K562 (cell line): ENCODE measurements at regions not wholly inside any gene's neighbourhood (a gene's known extent, or its start where the extent isn't known, plus 50 kb on each side); places are given as distances from the start of the nearest gene placed in this dataset.

Experiments
- ATAC-seq: fragments of 200-7000 bp; cut with Tn5 transposase; 3 replicates; pipeline ENCODE4 v1.9.1; 2020; ENCODE audit warnings: moderate library complexity
- BruUV-seq: library from RNA; stranded (reverse); fragments of 400-500 nt; replicated peaks from 2 replicates; lab custom pipeline; 2021; lab: Mats Ljungman, UMichigan
- CTCF ChIA-PET: fragments of 300-600 bp; formaldehyde crosslinking; extraction: SDS; loops from one replicate; lab custom pipeline; 2021; ENCODE audit warnings: low intra/inter-chr PET ratio; lab: Yijun Ruan, JAX
- POLR2A ChIA-PET: fragments of 300-600, 350-650 bp; sonication (Branson Sonifier 250); formaldehyde crosslinking; extraction: SDS; loops from one replicate; lab custom pipeline; 2021; ENCODE audit warnings: antibody characterized with exemption, inconsistent platforms; lab: Yijun Ruan, JAX
- DNase-seq, 4 experiments: peaks; one replicate each; pipeline versions ENCODE4 v3.0.0 to v3.0.0-alpha.2; 2011 to 2018; ENCODE audit warnings: low spot score in 3 of 4, mixed read lengths in 3 of 4; ENCODE audit errors: extremely low read depth in 1 of 4
- FAIRE-seq: peaks from 2 replicates; lab custom pipeline; 2011; peaks lifted over from hg19 to GRCh38; lab: Jason Lieb, UNC
- H2AFZ ChIP-seq: 2 replicates; pipeline ENCODE4 v1.6.0; 2011; ENCODE audit warnings: low read depth, low read length, control low read depth, inconsistent platforms
- H3K27ac ChIP-seq: fragments of 200-600 bp; 3 replicates; pipeline ENCODE4 v1.8.0; 2011; ENCODE audit warnings: low read depth, mild to moderate bottlenecking, control low read depth, inconsistent platforms, low read length, moderate library complexity, mixed read lengths; ENCODE audit errors: extremely low read depth
- H3K27me3 ChIP-seq, 2 experiments: fragments of 300-600 bp in 1 of 2; 2 replicates in 1 of 2; 3 replicates in 1 of 2; pipeline versions ENCODE4 v1.6.0 to v1.8.0; 2011; ENCODE audit warnings: inconsistent platforms in 2 of 2, low read length in 2 of 2, mild to moderate bottlenecking in 1 of 2, mixed read lengths in 1 of 2, moderate library complexity in 1 of 2; ENCODE audit not compliant: control insufficient read depth in 2 of 2, insufficient read depth in 2 of 2
- H3K36me3 ChIP-seq: fragments of 300-600 bp; 3 replicates; pipeline ENCODE4 v1.8.0; 2011; ENCODE audit warnings: mild to moderate bottlenecking, low read length, inconsistent platforms; ENCODE audit not compliant: control insufficient read depth, insufficient read depth
- H3K4me1 ChIP-seq, 2 experiments: fragments of 200-600 bp in 1 of 2; replicated peaks in 1 of 2; 2 replicates in 1 of 2; 3 replicates in 1 of 2; pipeline versions ENCODE4 v1.5.1 to v1.8.0; 2011; ENCODE audit warnings: inconsistent platforms in 2 of 2, low read length in 2 of 2, mild to moderate bottlenecking in 1 of 2, mixed read lengths in 1 of 2, moderate library complexity in 1 of 2; ENCODE audit not compliant: control insufficient read depth in 2 of 2, insufficient read depth in 2 of 2
- H3K4me2 ChIP-seq: 2 replicates; pipeline ENCODE4 v1.6.1; 2011; ENCODE audit warnings: low read length, control low read depth, inconsistent platforms, mixed read lengths; ENCODE audit not compliant: insufficient read depth
- H3K4me3 ChIP-seq: fragments of 200-600 bp; sonication (generic), shearing (Covaris generic); 2 replicates; pipeline ENCODE4 v1.5.1; 2016; ENCODE audit warnings: control low read depth, inconsistent platforms
- H3K79me2 ChIP-seq: fragments of 200-600 bp; 3 replicates; pipeline ENCODE4 v1.8.0; 2011; ENCODE audit warnings: low read length, inconsistent platforms; ENCODE audit not compliant: control insufficient read depth, insufficient read depth
- H3K9ac ChIP-seq, 2 experiments: 2 replicates each; pipeline versions ENCODE4 v1.6.0 to v1.6.1; 2011; ENCODE audit warnings: low read depth in 2 of 2, low read length in 2 of 2, control low read depth in 1 of 2, inconsistent platforms in 1 of 2, mild to moderate bottlenecking in 1 of 2, mixed read lengths in 1 of 2; ENCODE audit not compliant: insufficient read depth in 1 of 2
- H3K9me1 ChIP-seq: one replicate; pipeline ENCODE4 v1.6.0; 2011; ENCODE audit warnings: inconsistent platforms, mild to moderate bottlenecking, low read length, moderate library complexity; ENCODE audit not compliant: control insufficient read depth, insufficient read depth
- H3K9me3 ChIP-seq: replicated peaks from 2 replicates; pipeline ENCODE4 v1.5.1; 2011; ENCODE audit warnings: low read depth, low read length, inconsistent platforms; ENCODE audit not compliant: control insufficient read depth, insufficient read depth
- H4K20me1 ChIP-seq: replicated peaks from 2 replicates; pipeline ENCODE4 v1.6.1; 2011; ENCODE audit warnings: low read length, inconsistent platforms, mixed read lengths; ENCODE audit not compliant: control insufficient read depth, insufficient read depth
- ARHGAP35 ChIP-seq: fragments of 450-650 bp; IDR thresholded peaks from 2 replicates; pipeline ENCODE4 v1.6.1; 2018; ENCODE audit not compliant: partially characterized antibody
- POLR2A ChIP-seq: fragments of 450-650 bp; conservative IDR thresholded peaks from 2 replicates; pipeline ENCODE4 v1.6.1; 2016
- RHOXF2B ChIP-seq: fragments of 250-450 bp; sonication (Bioruptor Pico); conservative IDR thresholded peaks from 2 replicates; pipeline ENCODE4 v1.5.1; 2021
- TARDBP ChIP-seq: fragments of 450-650 bp; IDR thresholded peaks from 2 replicates; pipeline ENCODE4 v1.6.1; 2016
- ZNF707 ChIP-seq: fragments of 250-450 bp; sonication (Bioruptor Pico); conservative IDR thresholded peaks from 2 replicates; pipeline ENCODE4 v1.8.0; 2022; ENCODE audit warnings: inconsistent platforms, mild to moderate bottlenecking, moderate library complexity
- WGBS: fragments of 100-300 bp; shearing (Covaris generic); methylation state at CpG from one replicate; pipeline ENCODE4 v1.1.6; 2016; ENCODE audit warnings: low coverage, mixed read lengths; ENCODE audit not compliant: insufficient coverage; ENCODE audit errors: missing lambda C conversion rate; 5-methylcytosine and 5-hydroxymethylcytosine counted together
- in situ Hi-C: fragments of 300-500 bp; cut with MboI; formaldehyde crosslinking; loops from 4 replicates; pipeline ENCODE4 v1.15.0; 2018; ENCODE audit warnings: inconsistent platforms, mixed read lengths
- intact Hi-C: fragments of 100-400 bp; cut with micrococcal nuclease; formaldehyde crosslinking; loops from 2 replicates; pipeline ENCODE4 v1.14.2; 2022

GRCh38 chr2:46843316-46843715 lies 72.3 kb downstream of the MCFD2 start:
- Histone ChIP-seq H2AFZ (0 out of 2 replicates have a peak overlapping the region, but pooled peaks have one; percentile 4), H3K9me3 (no peaks in the 10 kb centered on the region), H3K4me1 (peaks cover 7 to 12% of the 10 kb centered on the region in 2 experiments), H3K27me3 (no peaks in the 10 kb centered on the region; a peak in 1 of 5 replicates), H3K9ac (no peak overlapping the region), H3K9me1 (no peaks in the 10 kb centered on the region), H4K20me1 (no peaks in the 10 kb centered on the region)
- in situ Hi-C loops: no loop called here
- ChIA-PET POLR2A (interaction anchor here (1.4 kb wide), 1 partner anchor 15 kb away, joined by 4 read pairs; no protein-coding TSS in a partner anchor), CTCF (no interaction called here)
- no peak for DNase-seq
- WGBS: 5% methylated on average over 5 of the region's 5 CpGs
- no peak for TF ChIP-seq ARHGAP35
- TF ChIP-seq RHOXF2B: no peak
- TF ChIP-seq, all 486 proteins: peak for 0
- Histone ChIP-seq H3K79me2 (no peaks in the 10 kb centered on the region), H3K4me2 (no peak overlapping the region), H3K27ac (no peak overlapping the region), H3K4me3 (no peak overlapping the region), H3K36me3 (no peaks in the 10 kb centered on the region)
- FAIRE-seq (no peak), ATAC-seq (no peak)
- no TSS peak for BruUV-seq
- intact Hi-C loops: no loop called here

GRCh38 chr2:46842876-46843275 lies 72.7 kb downstream of the MCFD2 start:
- no peaks in the 10 kb centered on the region for H3K9me1 ChIP-seq
- ATAC-seq: no peak
- FAIRE-seq: no peak
- intact Hi-C loops: no loop called here
- DNase-seq: no peak
- ChIA-PET CTCF (no interaction called here), POLR2A (interaction anchor here (1.4 kb wide), 1 partner anchor 15 kb away, joined by 4 read pairs; no protein-coding TSS in a partner anchor)
- in situ Hi-C loops: no loop called here
- peaks cover 3 to 9% of the 10 kb centered on the region in 2 experiments; a peak in 4 of 5 replicates for H3K4me1 ChIP-seq
- H3K4me2 ChIP-seq: no peak overlapping the region
- H3K9me3 ChIP-seq: no peaks in the 10 kb centered on the region
- no peaks in the 10 kb centered on the region for H4K20me1 ChIP-seq
- TF ChIP-seq TARDBP (no peak), POLR2A (no peak), ZNF707 (no peak)
- H3K36me3 ChIP-seq: no peaks in the 10 kb centered on the region
- no peaks in the 10 kb centered on the region; a peak in 1 of 5 replicates for H3K27me3 ChIP-seq
- H3K4me3 ChIP-seq: no peak overlapping the region
- no peak overlapping the region for H3K9ac ChIP-seq
- no peak overlapping the region for H3K27ac ChIP-seq
- 46% methylated on average over 7 of the region's 7 CpGs for WGBS
- H3K79me2 ChIP-seq: no peaks in the 10 kb centered on the region
- BruUV-seq: no TSS peak
- no peak overlapping the region for H2AFZ ChIP-seq
